ENCODE measurements at regions not wholly inside any gene's neighbourhood (a gene's known extent, or its start where the extent isn't known, plus 50 kb on each side); places are given as distances from the start of the nearest gene placed in this dataset.

DNA sequence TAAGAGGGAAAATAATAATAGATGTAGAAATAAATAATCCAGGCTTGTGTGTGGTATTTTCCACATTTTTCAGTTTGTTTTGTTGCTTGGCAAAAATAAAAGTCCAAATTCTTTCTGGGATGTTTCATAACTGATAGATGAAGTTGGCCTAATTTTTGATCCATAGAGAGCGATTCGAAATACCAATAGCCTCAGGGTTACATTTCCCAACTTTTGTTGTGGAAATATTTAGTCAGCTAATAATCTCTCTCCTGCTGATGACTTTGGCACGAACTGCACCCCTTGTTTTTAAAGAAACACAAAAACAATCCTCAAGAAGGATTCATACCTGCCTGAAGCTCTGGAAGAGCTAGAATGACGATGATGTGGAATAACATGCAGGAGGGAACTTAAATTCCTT is 483.2 kb downstream of the ADRA2A start:
- Histone ChIP-seq H3K9ac (replicated peaks in 1 of 4; ENCODE audit: extremely low read depth in 1 of 4, low read depth in 3 of 4, low read length in 3 of 4) (no peak overlapping the region), H3K79me1 (ENCODE audit: low read depth, low read length) (no peaks in the 10 kb centered on the region)

More for the DNA sequence above, 483.2 kb downstream of the ADRA2A start:
- no peak overlapping the region for H2BK5ac ChIP-seq (ENCODE audit: low read depth, low read length)
- no peaks in the 10 kb centered on the region for H3K79me2 ChIP-seq (ENCODE audit: control insufficient read depth in 1 of 2, insufficient read depth in 2 of 2, low read length in 2 of 2)
- H3K23ac ChIP-seq (ENCODE audit: insufficient read length): no peak overlapping the region
- no peaks in the 10 kb centered on the region for H3K23me2 ChIP-seq (ENCODE audit: low read depth, low read length)
- ChIA-PET CTCF (ENCODE audit: partially characterized antibody) (interaction anchor here (1.2 to 1.7 kb wide), 2 partner anchors 38 to 484 kb away, joined by 3 to 4 read pairs; no protein-coding TSS in a partner anchor), POLR2A (ENCODE audit: partially characterized antibody) (no interaction called here)
- no peak overlapping the region for H3K4ac ChIP-seq (replicated peaks; ENCODE audit: insufficient read length, low read depth, low read length)
- peaks cover 0 to 2% (median 0%) of the 10 kb centered on the region in 4 experiments; a peak in 1 of 7 replicates for H3K4me1 ChIP-seq (replicated peaks in 1 of 4; ENCODE audit: control insufficient read depth in 3 of 4, insufficient read depth in 4 of 4, low read length in 3 of 4)
- no peak overlapping the region for H4K5ac ChIP-seq (ENCODE audit: insufficient read length, low read depth, low read length)
- H4K8ac ChIP-seq (ENCODE audit: extremely low read depth, insufficient read depth, low read length): no peak overlapping the region
- 94% methylated on average over 4 of the region's 4 CpGs; no CpG with 5 or more reads in 1 of the 2 experiments for WGBS, 2 experiments (ENCODE audit: extremely low coverage in 1 of 2, insufficient coverage in 1 of 2, insufficient read length in 1 of 2, insufficient replicate concordance in 2 of 2, low coverage in 1 of 2, low lambda C conversion rate in 2 of 2, missing lambda C conversion rate in 1 of 2)
- H3K14ac ChIP-seq (ENCODE audit: insufficient read length): no peak overlapping the region
- no peak overlapping the region for H3K4me2 ChIP-seq (ENCODE audit: insufficient read depth in 1 of 2, low read depth in 2 of 2, low read length in 2 of 2)
- H3K56ac ChIP-seq (replicated peaks; ENCODE audit: insufficient read length, low read depth, low read length): no peak overlapping the region
- H2BK15ac ChIP-seq (ENCODE audit: low read length): no peak overlapping the region
- no peak for DNase-seq (ENCODE audit: low read depth in 1 of 2, low spot score in 2 of 2)
- no peak for TF ChIP-seq ASH2L (IDR thresholded peaks at IDR 0.05; ENCODE audit: low read length)
- TF ChIP-seq CTBP2 (IDR thresholded peaks at IDR 0.05; ENCODE audit: borderline replicate concordance, insufficient read depth, insufficient read length, low read length): no peak
- no peak for TF ChIP-seq GABPA (IDR thresholded peaks at IDR 0.05; ENCODE audit: borderline replicate concordance, insufficient read depth, low read length)
- no peak for TF ChIP-seq GTF2F1 (IDR thresholded peaks at IDR 0.05; ENCODE audit: borderline replicate concordance, low read depth, low read length)
- no peak for TF ChIP-seq SUZ12 (IDR thresholded peaks at IDR 0.05; ENCODE audit: low read length)
- TF ChIP-seq, protein P1, sequence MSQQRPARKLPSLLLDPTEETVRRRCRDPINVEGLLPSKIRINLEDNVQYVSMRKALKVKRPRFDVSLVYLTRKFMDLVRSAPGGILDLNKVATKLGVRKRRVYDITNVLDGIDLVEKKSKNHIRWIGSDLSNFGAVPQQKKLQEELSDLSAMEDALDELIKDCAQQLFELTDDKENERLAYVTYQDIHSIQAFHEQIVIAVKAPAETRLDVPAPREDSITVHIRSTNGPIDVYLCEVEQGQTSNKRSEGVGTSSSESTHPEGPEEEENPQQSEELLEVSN (IDR thresholded peaks at IDR 0.05): no peak
- TF ChIP-seq SIX5 (IDR thresholded peaks at IDR 0.05; ENCODE audit: low read depth, low read length): no peak
- TF ChIP-seq JUN (IDR thresholded peaks at IDR 0.05; ENCODE audit: low read depth, low read length): no peak
- H4K91ac ChIP-seq (replicated peaks; ENCODE audit: insufficient read length, low read length): no peak overlapping the region
- H3K4me3 ChIP-seq (ENCODE audit: extremely low read depth in 1 of 4, insufficient read depth in 2 of 4, low read depth in 3 of 4, low read length in 4 of 4): no peak overlapping the region
- H3K9me3 ChIP-seq (ENCODE audit: insufficient read depth in 2 of 2, low read depth in 1 of 2, low read length in 1 of 2): no peaks in the 10 kb centered on the region
- no peak overlapping the region for H2AK5ac ChIP-seq (ENCODE audit: low read depth, low read length)
- no peaks in the 10 kb centered on the region for H4K20me1 ChIP-seq (replicated peaks in 1 of 2; ENCODE audit: control insufficient read depth in 1 of 2, insufficient read depth in 2 of 2, low read length in 2 of 2)
- no peak overlapping the region for H3K27ac ChIP-seq (ENCODE audit: low read depth, low read length)
- no peaks in the 10 kb centered on the region for H3K36me3 ChIP-seq (ENCODE audit: control insufficient read depth in 2 of 4, insufficient read depth in 4 of 4, low read length in 3 of 4)
- H2BK120ac ChIP-seq (replicated peaks; ENCODE audit: low read depth, low read length): no peak overlapping the region
- H2AFZ ChIP-seq (ENCODE audit: low read length): no peak overlapping the region
- no peak overlapping the region for H2BK12ac ChIP-seq (ENCODE audit: low read depth, low read length)
- H3K18ac ChIP-seq (ENCODE audit: extremely low read depth, low read length): no peak overlapping the region
- H2BK20ac ChIP-seq (ENCODE audit: low read length): no peak overlapping the region
- FAIRE-seq: no peak
- H3K27me3 ChIP-seq (replicated peaks in 1 of 4; ENCODE audit: control insufficient read depth in 3 of 4, extremely low read depth in 1 of 4, insufficient read depth in 3 of 4, low read length in 3 of 4): no peaks in the 10 kb centered on the region; a peak in 1 of 7 replicates

Data from H1 (cell line).